SK-N-SH treated with all-trans-retinoic acid at 6 μM for 48 hours (cell line): ENCODE measurements at regions not wholly inside any gene's neighbourhood (a gene's known extent, or its start where the extent isn't known, plus 50 kb on each side); places are given as distances from the start of the nearest gene placed in this dataset.

ENCODE experiments used
- CSDC2 ChIP-seq: fragments of 250-450 bp; sonication (Bioruptor Pico); IDR thresholded peaks from 2 replicates; pipeline ENCODE4 v1.5.0; 2020; ENCODE audit warnings: mild to moderate bottlenecking, moderate library complexity
- ISL1 ChIP-seq: fragments of 250-450 bp; sonication (Bioruptor Pico); IDR thresholded peaks from 2 replicates; pipeline ENCODE4 v2.1.2; 2022; ENCODE audit warnings: mild to moderate bottlenecking, moderate library complexity
- PATZ1 ChIP-seq: fragments of 250-450 bp; sonication (Bioruptor Pico); IDR thresholded peaks from 2 replicates; pipeline ENCODE4 v1.8.0; 2020; ENCODE audit warnings: mild to moderate bottlenecking, moderate library complexity, borderline replicate concordance
- POU6F1 ChIP-seq: fragments of 250-450 bp; sonication (Bioruptor Pico); IDR thresholded peaks from 2 replicates; pipeline ENCODE4 v1.8.0; 2021; ENCODE audit warnings: low read depth, mild to moderate bottlenecking, moderate library complexity, borderline replicate concordance
- RARB ChIP-seq: fragments of 250-450 bp; sonication (Bioruptor Pico); IDR thresholded peaks from 2 replicates; pipeline ENCODE4 v1.8.0; 2021; ENCODE audit warnings: mild to moderate bottlenecking, moderate library complexity
- TOX ChIP-seq: fragments of 250-450 bp; sonication (Bioruptor Pico); IDR thresholded peaks from 2 replicates; pipeline ENCODE4 v1.8.0; 2021; ENCODE audit warnings: mild to moderate bottlenecking, moderate library complexity, borderline replicate concordance
- ZFP30 ChIP-seq: fragments of 450-650 bp; formaldehyde crosslinking; IDR thresholded peaks from 2 replicates; pipeline ENCODE4 v1.5.0; 2022; ENCODE audit warnings: mild to moderate bottlenecking, moderate library complexity
- TF ChIP-seq, protein P1 (sequence below): fragments of 250-450 bp; sonication (Bioruptor Pico); IDR thresholded peaks from 2 replicates; pipeline ENCODE4 v1.5.0; 2020; ENCODE audit warnings: mild to moderate bottlenecking, moderate library complexity

GRCh38 chr12:107957459-107957858, 171.6 kb upstream of the WSCD2 start:
- TF ChIP-seq ZFP30 (CRISPR knock-in tag) (no peak), PATZ1 (CRISPR knock-in tag) (no peak), POU6F1 (no peak), ISL1 (CRISPR knock-in tag) (no peak), CSDC2 (CRISPR knock-in tag) (no peak), RARB (no peak), TOX (no peak)
- TF ChIP-seq, protein P1, sequence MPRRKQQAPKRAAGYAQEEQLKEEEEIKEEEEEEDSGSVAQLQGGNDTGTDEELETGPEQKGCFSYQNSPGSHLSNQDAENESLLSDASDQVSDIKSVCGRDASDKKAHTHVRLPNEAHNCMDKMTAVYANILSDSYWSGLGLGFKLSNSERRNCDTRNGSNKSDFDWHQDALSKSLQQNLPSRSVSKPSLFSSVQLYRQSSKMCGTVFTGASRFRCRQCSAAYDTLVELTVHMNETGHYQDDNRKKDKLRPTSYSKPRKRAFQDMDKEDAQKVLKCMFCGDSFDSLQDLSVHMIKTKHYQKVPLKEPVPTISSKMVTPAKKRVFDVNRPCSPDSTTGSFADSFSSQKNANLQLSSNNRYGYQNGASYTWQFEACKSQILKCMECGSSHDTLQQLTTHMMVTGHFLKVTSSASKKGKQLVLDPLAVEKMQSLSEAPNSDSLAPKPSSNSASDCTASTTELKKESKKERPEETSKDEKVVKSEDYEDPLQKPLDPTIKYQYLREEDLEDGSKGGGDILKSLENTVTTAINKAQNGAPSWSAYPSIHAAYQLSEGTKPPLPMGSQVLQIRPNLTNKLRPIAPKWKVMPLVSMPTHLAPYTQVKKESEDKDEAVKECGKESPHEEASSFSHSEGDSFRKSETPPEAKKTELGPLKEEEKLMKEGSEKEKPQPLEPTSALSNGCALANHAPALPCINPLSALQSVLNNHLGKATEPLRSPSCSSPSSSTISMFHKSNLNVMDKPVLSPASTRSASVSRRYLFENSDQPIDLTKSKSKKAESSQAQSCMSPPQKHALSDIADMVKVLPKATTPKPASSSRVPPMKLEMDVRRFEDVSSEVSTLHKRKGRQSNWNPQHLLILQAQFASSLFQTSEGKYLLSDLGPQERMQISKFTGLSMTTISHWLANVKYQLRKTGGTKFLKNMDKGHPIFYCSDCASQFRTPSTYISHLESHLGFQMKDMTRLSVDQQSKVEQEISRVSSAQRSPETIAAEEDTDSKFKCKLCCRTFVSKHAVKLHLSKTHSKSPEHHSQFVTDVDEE (CRISPR knock-in tag): no peak
